CD14-positive monocyte (primary cell): ENCODE measurements at regions not wholly inside any gene's neighbourhood (a gene's known extent, or its start where the extent isn't known, plus 50 kb on each side); places are given as distances from the start of the nearest gene placed in this dataset.

ENCODE experiments used
- DNase-seq, 3 donors: peaks; one replicate each; pipeline ENCODE4 v3.0.0-alpha.2; 2011 to 2022
- H2AFZ ChIP-seq: 2 replicates; pipeline ENCODE4 v1.6.0; 2012; ENCODE audit warnings: mild to moderate bottlenecking, low read depth, low read length, inconsistent platforms; ENCODE audit not compliant: insufficient read depth, poor library complexity, severe bottlenecking
- H3K27ac ChIP-seq, 2 donors: 1 replicate in 1 of 2; 2 replicates in 1 of 2; pipeline ENCODE4 v1.5.1; 2012 to 2013; ENCODE audit warnings: low read length in 2 of 2, control low read depth in 1 of 2, inconsistent platforms in 1 of 2, low read depth in 1 of 2, mild to moderate bottlenecking in 1 of 2
- H3K27me3 ChIP-seq, 2 donors: one replicate each; pipeline versions ENCODE4 v1.6.0 to v1.6.1; 2011 to 2013; ENCODE audit warnings: low read length in 2 of 2; ENCODE audit not compliant: control insufficient read depth in 2 of 2, insufficient read depth in 2 of 2
- H3K36me3 ChIP-seq, 2 donors: replicated peaks in 1 of 2; 1 replicate in 1 of 2; 2 replicates in 1 of 2; pipeline versions ENCODE4 v1.5.1 to v1.6.1; 2012 to 2013; ENCODE audit warnings: low read length in 2 of 2, control low read depth in 1 of 2, inconsistent platforms in 1 of 2, mild to moderate bottlenecking in 1 of 2; ENCODE audit not compliant: insufficient read depth in 2 of 2, control insufficient read depth in 1 of 2
- H3K4me1 ChIP-seq, 2 donors: 1 replicate in 1 of 2; 2 replicates in 1 of 2; pipeline versions ENCODE4 v1.5.1 to v1.6.1; 2012 to 2013; ENCODE audit warnings: low read length in 2 of 2, control low read depth in 1 of 2, inconsistent platforms in 1 of 2, mild to moderate bottlenecking in 1 of 2, moderate library complexity in 1 of 2; ENCODE audit not compliant: insufficient read depth in 2 of 2, control insufficient read depth in 1 of 2
- H3K4me2 ChIP-seq: replicated peaks from 2 replicates; pipeline ENCODE3; 2012; ENCODE audit warnings: low read length, moderate library complexity, mild to moderate bottlenecking; ENCODE audit not compliant: poor library complexity, severe bottlenecking; ENCODE audit errors: extremely low read depth
- H3K4me3 ChIP-seq, 3 experiments: fragments of 200-600 bp in 1 of 3; sonication (generic) in 1 of 3; replicated peaks in 1 of 3; 1 replicate in 2 of 3; 2 replicates in 1 of 3; pipeline ENCODE4 v1.5.1; 2011 to 2013; ENCODE audit warnings: low read length in 3 of 3, mild to moderate bottlenecking in 3 of 3, control low read depth in 2 of 3, low read depth in 2 of 3, inconsistent platforms in 1 of 3, moderate library complexity in 1 of 3
- H3K79me2 ChIP-seq: 2 replicates; pipeline ENCODE4 v1.6.0; 2012; ENCODE audit warnings: mild to moderate bottlenecking, control low read depth, inconsistent platforms, low read length, moderate library complexity; ENCODE audit not compliant: insufficient read depth
- H3K9ac ChIP-seq: 2 replicates; pipeline ENCODE4 v1.6.0; 2017; ENCODE audit warnings: low read length, mild to moderate bottlenecking; ENCODE audit not compliant: insufficient read depth, poor library complexity, severe bottlenecking
- H3K9me3 ChIP-seq, 2 donors: replicated peaks in 1 of 2; 1 replicate in 1 of 2; 2 replicates in 1 of 2; pipeline versions ENCODE4 v1.5.1 to v1.6.1; 2012 to 2013; ENCODE audit warnings: low read length in 2 of 2, control low read depth in 1 of 2; ENCODE audit not compliant: control insufficient read depth in 1 of 2, insufficient read depth in 1 of 2
- H4K20me1 ChIP-seq: 2 replicates; pipeline ENCODE4 v1.6.0; 2012; ENCODE audit warnings: mild to moderate bottlenecking, low read length, control low read depth, moderate library complexity; ENCODE audit not compliant: insufficient read depth
- H3K27ac Mint-ChIP-seq, 7 donors: one replicate each; pipeline ENCODE4 v1.8.0; 2020; ENCODE audit warnings: mild to moderate bottlenecking in 7 of 7, mixed read lengths in 7 of 7, moderate library complexity in 6 of 7, inconsistent platforms in 2 of 7
- H3K27me3 Mint-ChIP-seq, 3 donors: one replicate each; pipeline ENCODE4 v1.8.0; 2021 to 2022; ENCODE audit warnings: low read depth in 3 of 3, mild to moderate bottlenecking in 3 of 3, mixed read lengths in 3 of 3, moderate library complexity in 3 of 3, inconsistent platforms in 1 of 3
- H3K36me3 Mint-ChIP-seq, 2 donors: one replicate each; pipeline ENCODE4 v1.8.0; 2020; ENCODE audit warnings: mixed read lengths in 2 of 2, inconsistent platforms in 1 of 2, mild to moderate bottlenecking in 1 of 2
- H3K4me1 Mint-ChIP-seq: one replicate; pipeline ENCODE4 v1.8.0; 2020; ENCODE audit warnings: mild to moderate bottlenecking, mixed read lengths
- H3K4me3 Mint-ChIP-seq, 2 donors: one replicate each; pipeline ENCODE4 v1.8.0; 2020; ENCODE audit warnings: mild to moderate bottlenecking in 2 of 2, mixed read lengths in 2 of 2, moderate library complexity in 1 of 2
- H3K9me3 Mint-ChIP-seq, 7 donors: one replicate each; pipeline ENCODE4 v1.8.0; 2020 to 2022; ENCODE audit warnings: mixed read lengths in 7 of 7, mild to moderate bottlenecking in 6 of 7, moderate library complexity in 6 of 7, inconsistent platforms in 2 of 7
- CTCF ChIP-seq: fragments of 200-600 bp; IDR thresholded peaks from one replicate; pipeline ENCODE4 v1.8.0; 2022; ENCODE audit warnings: antibody characterized with exemption, mild to moderate bottlenecking
- whole genome bisulfite sequencing: methylation state at CpG from one replicate; pipeline ENCODE4 v1.1.5; 2013; ENCODE audit warnings: missing lambda C conversion rate; ENCODE audit not compliant: insufficient coverage; 5-methylcytosine and 5-hydroxymethylcytosine counted together
- intact Hi-C, 2 donors: fragments of 100-400 bp; cut with micrococcal nuclease; formaldehyde crosslinking; loops; one replicate each; pipeline versions ENCODE4 v1.15.0 to v1.15.1; 2023

- Mint-ChIP-seq H3K9me3 (peaks cover 0 to 5% (median 0%) of the 10 kb centered on the region in 7 donors), H3K27ac (no peak overlapping the region), H3K27me3 (peaks cover 0 to 2% (median 0%) of the 10 kb centered on the region in 3 donors), H3K36me3 (no peaks in the 10 kb centered on the region), H3K4me1 (no peaks in the 10 kb centered on the region), H3K4me3 (no peak overlapping the region)
- intact Hi-C loops: no loop called here
- H3K9me3 ChIP-seq: no peaks in the 10 kb centered on the region
- H2AFZ ChIP-seq: no peak overlapping the region
- DNase-seq: no peak
- H3K27me3 ChIP-seq: no peaks in the 10 kb centered on the region
- no peak overlapping the region for H3K4me2 ChIP-seq
- no peaks in the 10 kb centered on the region for H3K4me1 ChIP-seq
- no peaks in the 10 kb centered on the region for H4K20me1 ChIP-seq
- H3K79me2 ChIP-seq: no peaks in the 10 kb centered on the region
- H3K9ac ChIP-seq: no peak overlapping the region
- no CpG with 5 or more reads among the region's 1 CpG for WGBS
- H3K36me3 ChIP-seq: no peaks in the 10 kb centered on the region
- no peak for TF ChIP-seq CTCF
- H3K27ac ChIP-seq: no peak overlapping the region
- H3K4me3 ChIP-seq: no peak overlapping the region
Observed at GRCh38 chr21:18545908-18546307, 142.3 kb upstream of the TMPRSS15 start.

- H3K27ac Mint-ChIP-seq: no peak overlapping the region
- H3K27me3 ChIP-seq: no peaks in the 10 kb centered on the region
- TF ChIP-seq CTCF: no peak
- H3K9me3 ChIP-seq: no peaks in the 10 kb centered on the region
- H3K4me1 Mint-ChIP-seq: no peaks in the 10 kb centered on the region
- no peaks in the 10 kb centered on the region for H4K20me1 ChIP-seq
- no peaks in the 10 kb centered on the region for H3K4me1 ChIP-seq
- no peak overlapping the region for H3K27ac ChIP-seq
- no peaks in the 10 kb centered on the region for H3K79me2 ChIP-seq
- peaks cover 0 to 5% (median 0%) of the 10 kb centered on the region in 7 donors for H3K9me3 Mint-ChIP-seq
- no peak overlapping the region for H3K4me3 ChIP-seq
- H3K9ac ChIP-seq: no peak overlapping the region
- DNase-seq: no peak
- 60% methylated on average over 1 of the region's 1 CpG for WGBS
- H3K4me3 Mint-ChIP-seq: no peak overlapping the region
- intact Hi-C loops: no loop called here
- no peaks in the 10 kb centered on the region for H3K27me3 Mint-ChIP-seq
- no peak overlapping the region for H2AFZ ChIP-seq
- H3K4me2 ChIP-seq: no peak overlapping the region
- H3K36me3 ChIP-seq: no peaks in the 10 kb centered on the region
- H3K36me3 Mint-ChIP-seq: no peaks in the 10 kb centered on the region
Observed at GRCh38 chr21:18547347-18547746, 143.8 kb upstream of the TMPRSS15 start.
